CD4-positive, alpha-beta T cell treated with Interleukin-10 for 1 hour (primary cell): ENCODE measurements at regions not wholly inside any gene's neighbourhood (a gene's known extent, or its start where the extent isn't known, plus 50 kb on each side); places are given as distances from the start of the nearest gene placed in this dataset.

Source experiments
- DNase-seq: peaks from one replicate; pipeline ENCODE4 v3.0.0-alpha.2; 2020

DNA sequence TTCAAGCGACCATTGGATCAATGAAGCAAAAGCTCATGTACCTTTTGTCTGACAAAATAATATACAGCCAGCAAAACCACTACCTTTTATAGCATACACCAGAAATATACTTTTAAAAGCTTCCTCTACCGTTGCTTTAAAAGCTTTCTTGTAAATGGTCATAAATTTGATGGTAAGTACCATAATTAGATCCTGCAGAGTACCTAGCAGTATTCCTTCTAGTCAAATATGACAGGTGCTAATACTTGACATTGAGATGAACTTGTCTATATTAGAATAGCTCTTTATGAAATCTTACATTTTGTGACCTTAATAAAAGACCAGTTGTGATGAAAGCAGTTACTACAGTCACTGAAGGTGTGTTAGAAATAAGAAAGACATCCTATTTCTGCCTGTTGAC lies 340.5 kb upstream of the ANO3 start:
- DNase-seq = no peak

GRCh38 chr11:25992294-25992693 lies 339.6 kb upstream of the ANO3 start:
- DNase-seq = no peak

- no peak for DNase-seq
Measured at GRCh38 chr11:25993016-25993415, 338.9 kb upstream of the ANO3 start.

GRCh38 chr11:26011474-26011873 lies 320.5 kb upstream of the ANO3 start:
- DNase-seq = no peak

DNA sequence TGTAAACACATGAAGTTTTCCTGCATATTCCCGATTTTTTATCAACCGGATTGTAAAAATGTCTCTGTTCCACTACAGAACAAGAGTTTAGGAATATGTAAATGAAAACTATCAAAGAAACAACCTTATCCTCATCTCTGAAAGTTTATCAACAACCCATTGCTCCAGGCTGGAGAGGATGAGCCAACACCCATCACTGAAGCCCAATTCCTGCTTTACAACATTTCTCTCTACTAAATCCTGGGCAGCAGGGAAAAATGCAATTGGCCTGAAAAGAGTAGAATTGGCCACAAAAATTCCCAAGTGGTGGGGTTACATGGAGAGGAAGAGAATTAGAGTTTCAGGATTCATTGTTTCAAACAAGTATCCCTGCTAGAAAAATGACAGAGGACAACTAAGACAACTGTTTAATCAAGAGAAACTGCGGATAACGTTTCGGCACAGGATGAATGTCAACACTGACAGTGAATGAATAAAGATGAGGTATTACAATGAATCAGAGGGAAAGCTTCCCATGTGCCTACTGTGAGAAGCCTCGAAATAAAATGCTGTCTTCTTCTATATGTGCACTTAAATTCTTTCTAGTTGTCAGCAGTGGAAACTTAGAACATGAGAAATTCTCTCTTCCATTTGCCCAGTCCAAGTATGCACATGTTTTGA lies 317.3 kb upstream of the ANO3 start:
- DNase-seq = no peak

DNA sequence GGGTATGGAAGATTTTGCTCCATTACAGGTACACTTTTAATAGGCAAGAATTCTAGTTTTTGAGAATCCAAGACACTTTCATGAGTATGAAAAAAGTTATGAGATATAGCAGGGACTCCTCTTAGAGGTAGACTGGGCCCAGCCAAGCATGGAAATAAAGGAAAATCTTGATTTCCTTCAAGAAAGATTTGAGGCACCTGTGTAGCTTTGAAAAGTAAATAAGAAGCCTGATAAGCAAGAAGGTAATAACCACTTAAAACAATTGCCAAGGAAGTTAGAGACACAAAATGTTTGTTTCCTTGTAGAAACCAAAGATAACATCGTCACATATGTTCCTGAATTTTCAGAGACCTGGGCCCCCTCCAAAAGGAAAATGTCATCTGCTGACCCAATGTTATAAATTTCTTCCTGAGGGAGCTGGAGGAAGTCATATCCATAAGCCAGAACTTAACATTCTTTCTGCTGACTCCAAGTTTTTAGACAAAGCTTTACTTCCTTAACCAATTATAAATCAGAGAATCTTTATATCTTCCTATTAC lies 314.5 kb upstream of the ANO3 start:
- no peak for DNase-seq

DNA sequence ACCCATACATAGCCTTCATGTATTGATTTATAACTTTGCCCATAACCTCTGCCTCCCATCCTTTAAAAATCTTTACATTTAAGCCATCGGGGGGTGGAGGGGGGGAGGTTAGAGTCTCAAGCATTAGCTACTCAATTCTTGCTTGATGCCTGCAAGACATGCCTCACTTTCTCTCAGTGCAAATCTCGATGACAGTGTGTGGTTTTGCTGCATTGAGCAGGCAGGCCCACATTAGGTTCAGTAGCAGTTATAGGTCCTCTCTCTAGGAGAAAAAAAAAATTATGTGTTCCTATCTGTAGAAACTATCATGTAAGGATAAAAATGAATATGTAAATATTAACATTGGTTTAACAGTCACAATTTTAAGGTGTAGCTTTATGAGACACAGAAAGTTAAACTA lies 314.0 kb upstream of the ANO3 start:
- DNase-seq = no peak

DNA sequence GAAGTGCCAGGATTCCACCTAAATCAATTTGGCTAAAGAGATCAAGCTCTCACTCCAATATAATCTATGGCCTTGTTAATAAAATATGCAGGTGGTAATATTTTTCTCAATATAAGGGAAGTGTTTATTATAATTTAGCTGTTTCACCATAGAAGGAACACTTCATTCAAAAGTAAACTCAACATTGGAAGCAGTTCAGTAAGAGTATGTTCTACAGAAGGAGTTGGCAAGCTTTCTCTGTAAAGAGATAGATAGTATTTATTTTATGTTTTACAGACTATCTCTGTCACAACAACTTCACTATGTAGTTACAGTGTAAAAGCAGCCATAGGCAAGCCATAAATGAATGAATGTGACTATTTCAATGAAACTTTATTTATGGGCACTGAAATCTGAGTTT lies 313.6 kb upstream of the ANO3 start:
- DNase-seq = no peak

- DNase-seq = no peak
Measured at GRCh38 chr11:26019386-26019785, 312.5 kb upstream of the ANO3 start.

DNA sequence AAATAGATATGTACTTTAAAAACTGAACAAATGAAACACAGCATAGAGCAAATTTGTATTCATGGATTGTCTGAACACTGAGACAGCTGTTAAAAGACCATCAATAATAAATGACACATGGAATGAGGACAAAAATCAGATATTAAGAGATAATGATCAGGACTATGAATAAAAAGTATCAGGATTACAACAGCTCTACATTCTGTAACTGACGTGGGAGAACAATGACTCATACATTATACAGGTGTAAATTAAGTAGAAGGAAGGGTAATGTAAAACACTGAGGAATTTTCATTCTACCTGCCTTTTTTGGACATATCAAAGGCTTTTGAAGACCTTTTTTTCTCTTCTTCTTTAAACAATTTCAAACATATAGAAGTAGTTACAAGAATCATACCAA lies 310.9 kb upstream of the ANO3 start:
- DNase-seq = no peak

GRCh38 chr11:26023057-26023456 lies 308.9 kb upstream of the ANO3 start:
- no peak for DNase-seq

DNA sequence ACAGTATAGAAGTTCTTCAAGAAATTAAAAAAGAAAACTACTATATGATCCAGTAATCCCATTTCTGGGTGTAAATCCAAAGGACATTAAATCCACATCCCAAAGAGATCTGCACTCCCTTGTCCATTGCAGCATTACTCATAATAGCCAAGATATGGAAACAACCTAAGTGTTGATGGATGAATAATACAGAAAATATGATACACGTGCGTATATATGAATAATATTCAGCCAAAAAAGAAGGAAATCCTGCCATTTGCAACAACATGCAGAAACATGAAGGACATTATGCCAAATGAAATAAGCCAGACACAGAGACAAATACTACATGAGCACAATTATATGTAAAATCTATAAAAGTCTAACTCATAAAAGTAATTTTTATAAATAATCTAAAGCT lies 306.3 kb upstream of the ANO3 start:
- DNase-seq = no peak

DNA sequence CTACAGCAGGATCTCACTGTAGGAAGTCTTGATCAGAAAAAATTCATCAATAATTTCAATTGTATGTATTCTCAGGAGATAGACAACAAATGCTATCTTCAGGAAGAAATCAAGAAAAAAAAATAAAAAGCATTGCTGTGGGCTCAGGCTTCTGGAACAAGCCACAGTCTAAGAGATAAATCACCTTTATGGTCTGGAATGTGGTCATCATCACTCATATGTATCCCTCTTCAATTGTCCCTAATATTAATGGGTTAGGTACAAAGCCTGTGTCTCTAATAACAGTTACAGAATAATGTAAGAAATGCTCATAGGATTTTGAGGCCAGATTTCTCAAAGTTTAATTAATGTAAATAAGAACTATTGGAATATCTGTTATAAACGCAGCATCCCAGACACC lies 305.9 kb upstream of the ANO3 start:
- no peak for DNase-seq

- DNase-seq = no peak
Measured at GRCh38 chr11:26027887-26028286, 304.0 kb upstream of the ANO3 start.

DNA sequence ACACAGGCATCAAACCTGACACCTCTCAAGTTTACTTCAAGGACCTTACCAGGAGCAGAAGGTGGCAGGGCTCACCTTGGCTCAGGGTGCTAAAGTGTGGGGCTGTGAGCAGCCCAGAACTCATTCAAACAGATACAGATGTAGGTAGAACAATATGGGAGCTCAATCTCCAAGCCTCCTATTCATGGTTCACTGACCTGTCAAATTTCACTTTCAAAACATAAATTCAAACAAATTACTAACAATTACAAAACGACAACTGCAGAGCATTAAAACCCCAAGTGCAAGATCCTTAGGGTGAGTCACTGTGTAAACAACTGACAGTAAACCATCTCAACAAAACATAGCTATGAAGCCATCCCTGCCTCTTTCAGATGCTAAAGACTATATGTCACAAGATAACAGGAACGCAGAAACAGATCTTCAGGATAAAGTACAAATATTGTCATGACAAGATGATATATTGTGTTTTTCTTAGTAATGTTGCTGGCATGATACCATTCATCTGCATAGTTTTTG lies 303.5 kb upstream of the ANO3 start:
- DNase-seq = no peak

- DNase-seq = no peak
Measured at GRCh38 chr11:26030399-26030798, 301.5 kb upstream of the ANO3 start.

DNA sequence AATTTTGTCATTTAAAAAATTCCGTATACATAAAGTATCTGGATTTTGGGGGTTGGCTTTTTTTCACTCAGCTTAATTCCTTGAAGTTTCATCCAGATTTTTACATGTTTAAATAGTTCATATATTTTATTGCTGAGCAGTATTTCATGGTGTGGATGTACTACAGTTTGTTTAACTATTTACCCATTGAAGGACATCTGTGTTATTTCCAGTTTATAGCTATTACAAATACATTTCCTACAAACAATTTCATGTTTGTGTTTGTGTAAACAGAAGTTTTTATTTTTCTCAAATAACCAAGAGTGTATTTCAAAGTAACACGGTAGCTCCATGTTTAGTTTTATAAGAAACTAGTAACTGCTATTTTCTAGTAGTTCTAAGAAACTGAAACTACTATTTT lies 299.7 kb upstream of the ANO3 start:
- no peak for DNase-seq

DNA sequence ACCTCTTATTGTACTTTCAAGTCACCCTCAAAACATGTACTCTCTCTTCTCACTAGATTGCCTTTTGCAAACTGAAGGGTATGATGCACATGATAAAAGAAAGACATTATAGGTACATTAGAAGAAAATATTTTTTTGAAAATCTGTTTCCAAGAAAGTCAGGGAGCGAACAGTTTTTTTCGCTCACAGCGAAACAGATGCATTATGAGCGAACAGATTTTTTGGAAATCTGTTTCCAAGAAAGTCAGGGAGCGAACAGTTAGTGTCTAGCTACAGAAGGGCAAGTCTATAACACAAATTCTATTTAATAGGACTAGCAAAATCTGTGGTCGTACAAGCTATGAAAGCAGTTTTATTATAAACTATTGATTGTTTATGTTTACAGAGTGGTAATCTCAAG lies 296.2 kb upstream of the ANO3 start:
- no peak for DNase-seq

DNA sequence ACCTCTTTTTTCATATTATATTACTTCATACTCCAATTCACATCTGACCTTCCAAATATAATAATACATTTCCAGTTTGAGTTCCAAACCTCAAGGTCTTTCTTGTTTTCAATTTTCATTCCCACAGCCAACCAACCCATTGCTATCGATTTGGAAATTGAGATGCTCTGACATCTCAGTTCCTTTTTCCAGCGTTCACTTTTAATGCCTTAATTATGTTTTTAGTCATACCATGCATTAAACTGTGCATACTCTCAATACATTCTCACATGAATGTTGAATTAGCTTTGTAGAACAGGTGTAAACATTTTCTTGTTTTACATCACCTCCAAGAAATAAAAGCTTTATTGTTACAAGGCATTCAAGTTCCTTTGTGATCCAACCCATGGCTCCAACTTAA lies 294.2 kb upstream of the ANO3 start:
- DNase-seq = no peak

DNA sequence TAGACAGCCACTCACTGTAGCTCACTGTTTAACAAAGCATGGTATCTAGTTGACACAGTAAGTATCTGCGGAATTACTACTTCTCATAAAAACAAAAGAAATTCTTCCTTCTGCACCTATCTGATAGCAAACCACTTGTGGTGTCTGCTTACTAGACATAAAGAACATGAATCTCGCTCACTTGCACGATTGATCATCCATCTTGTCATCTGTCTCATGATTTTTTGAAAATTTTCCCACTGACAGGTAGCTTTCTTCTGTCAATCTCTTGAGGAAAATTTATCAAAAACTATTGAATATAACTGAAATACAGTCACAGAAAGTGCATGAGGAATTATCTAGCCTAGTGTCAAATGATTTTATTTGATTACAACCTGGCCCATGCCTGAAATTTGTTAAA lies 291.6 kb upstream of the ANO3 start:
- DNase-seq = no peak

GRCh38 chr11:26042113-26042512 lies 289.8 kb upstream of the ANO3 start:
- DNase-seq = no peak

DNA sequence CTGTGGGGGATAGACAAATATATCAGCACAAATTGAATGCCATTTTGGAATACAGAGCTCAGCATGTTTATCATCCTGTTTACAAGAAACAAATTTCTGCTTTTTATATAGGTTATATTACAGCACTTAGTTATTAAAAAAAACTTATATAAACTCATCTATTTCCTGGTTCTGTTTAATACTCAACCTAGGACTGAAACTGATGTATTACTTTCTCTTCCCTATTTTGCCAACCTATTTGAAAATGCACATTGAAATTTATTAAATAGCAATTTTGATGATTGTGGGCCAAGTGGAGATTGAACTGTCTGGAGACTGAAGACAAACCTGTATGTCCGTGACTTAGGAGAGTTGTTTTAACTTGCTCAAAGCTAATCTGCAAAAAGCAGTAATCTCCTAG lies 288.3 kb upstream of the ANO3 start:
- DNase-seq = no peak

- DNase-seq = no peak
Measured at GRCh38 chr11:26044389-26044788, 287.5 kb upstream of the ANO3 start.

DNA sequence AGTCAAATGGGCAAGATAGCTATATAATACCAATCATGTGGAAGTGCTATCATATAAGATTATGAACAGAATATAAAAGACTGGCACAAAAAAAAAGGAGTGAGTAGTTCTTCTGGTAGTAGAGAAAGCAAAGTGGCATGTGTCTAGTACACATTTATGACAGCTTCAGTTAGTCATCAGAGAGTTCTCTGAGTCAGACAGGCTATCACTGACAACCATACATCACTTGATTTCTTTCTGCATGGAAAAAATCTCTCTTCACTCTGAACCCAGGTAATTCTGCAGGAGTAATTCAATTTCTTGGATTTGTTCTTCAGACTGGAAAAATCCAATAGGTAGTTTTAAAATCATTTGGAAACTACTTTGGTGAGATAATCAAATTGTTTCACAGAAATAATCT lies 286.8 kb upstream of the ANO3 start:
- no peak for DNase-seq

- DNase-seq = no peak
Measured at GRCh38 chr11:26048271-26048670, 283.7 kb upstream of the ANO3 start.
